ENCODE measurements at regions not wholly inside any gene's neighbourhood (a gene's known extent, or its start where the extent isn't known, plus 50 kb on each side); places are given as distances from the start of the nearest gene placed in this dataset.

DNA sequence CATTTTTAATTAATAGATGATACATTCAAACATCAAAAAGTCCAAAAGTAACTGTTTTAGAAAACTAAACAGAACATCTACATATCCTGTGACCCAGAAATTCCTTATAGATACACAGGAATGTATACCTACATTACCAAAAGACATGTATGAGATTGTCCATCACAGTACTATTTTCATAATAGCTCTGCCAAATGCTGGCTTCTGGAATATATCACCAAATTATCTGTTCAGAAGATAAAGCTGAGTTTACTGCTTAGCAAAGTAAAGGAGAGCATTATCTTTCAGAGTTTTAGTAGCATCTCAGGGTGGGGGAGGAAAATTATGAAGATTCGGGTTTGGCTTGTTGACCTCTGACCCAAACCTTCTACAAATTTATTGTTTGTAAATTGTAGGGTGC, 368.9 kb upstream of the SLC7A11 start:
- Mint-ChIP-seq H3K4me3 (no peak overlapping the region), H3K4me1 (no peaks in the 10 kb centered on the region), H3K9me3 (peaks cover 0 to 3% (median 0%) of the 10 kb centered on the region in 7 donors), H3K27me3 (ENCODE audit: low read depth in 3 of 3) (peaks cover 0 to 5% (median 0%) of the 10 kb centered on the region in 3 donors), H3K36me3 (no peaks in the 10 kb centered on the region), H3K27ac (no peak overlapping the region)
- TF ChIP-seq, protein P1, sequence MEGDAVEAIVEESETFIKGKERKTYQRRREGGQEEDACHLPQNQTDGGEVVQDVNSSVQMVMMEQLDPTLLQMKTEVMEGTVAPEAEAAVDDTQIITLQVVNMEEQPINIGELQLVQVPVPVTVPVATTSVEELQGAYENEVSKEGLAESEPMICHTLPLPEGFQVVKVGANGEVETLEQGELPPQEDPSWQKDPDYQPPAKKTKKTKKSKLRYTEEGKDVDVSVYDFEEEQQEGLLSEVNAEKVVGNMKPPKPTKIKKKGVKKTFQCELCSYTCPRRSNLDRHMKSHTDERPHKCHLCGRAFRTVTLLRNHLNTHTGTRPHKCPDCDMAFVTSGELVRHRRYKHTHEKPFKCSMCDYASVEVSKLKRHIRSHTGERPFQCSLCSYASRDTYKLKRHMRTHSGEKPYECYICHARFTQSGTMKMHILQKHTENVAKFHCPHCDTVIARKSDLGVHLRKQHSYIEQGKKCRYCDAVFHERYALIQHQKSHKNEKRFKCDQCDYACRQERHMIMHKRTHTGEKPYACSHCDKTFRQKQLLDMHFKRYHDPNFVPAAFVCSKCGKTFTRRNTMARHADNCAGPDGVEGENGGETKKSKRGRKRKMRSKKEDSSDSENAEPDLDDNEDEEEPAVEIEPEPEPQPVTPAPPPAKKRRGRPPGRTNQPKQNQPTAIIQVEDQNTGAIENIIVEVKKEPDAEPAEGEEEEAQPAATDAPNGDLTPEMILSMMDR (IDR thresholded peaks at IDR 0.05): no peak
- no peaks in the 10 kb centered on the region for H3K36me3 ChIP-seq (replicated peaks in 1 of 2; ENCODE audit: control insufficient read depth in 1 of 2, insufficient read depth in 2 of 2, low read length in 2 of 2)
- H3K79me2 ChIP-seq (ENCODE audit: insufficient read depth, low read length): no peaks in the 10 kb centered on the region
- WGBS (ENCODE audit: insufficient coverage): no CpG with 5 or more reads among the region's 1 CpG
- H3K9me3 ChIP-seq (replicated peaks in 1 of 2; ENCODE audit: control insufficient read depth in 1 of 2, insufficient read depth in 1 of 2, low read length in 2 of 2): no peaks in the 10 kb centered on the region
- no peaks in the 10 kb centered on the region for H3K27me3 ChIP-seq (ENCODE audit: control insufficient read depth in 2 of 2, insufficient read depth in 2 of 2, low read length in 2 of 2)
- no peak overlapping the region for H3K27ac ChIP-seq (ENCODE audit: low read depth in 1 of 2, low read length in 2 of 2)
- H3K4me2 ChIP-seq (replicated peaks; ENCODE audit: extremely low read depth, low read length, poor library complexity, severe bottlenecking): no peak overlapping the region
- no peaks in the 10 kb centered on the region for H4K20me1 ChIP-seq (ENCODE audit: insufficient read depth, low read length)
- H3K4me3 ChIP-seq (replicated peaks in 1 of 3; ENCODE audit: low read depth in 2 of 3, low read length in 3 of 3): no peak overlapping the region
- H3K9ac ChIP-seq (ENCODE audit: insufficient read depth, low read length, poor library complexity, severe bottlenecking): no peak overlapping the region
- H3K4me1 ChIP-seq (ENCODE audit: control insufficient read depth in 1 of 2, insufficient read depth in 2 of 2, low read length in 2 of 2): no peaks in the 10 kb centered on the region
- intact Hi-C loops (cut with micrococcal nuclease): no loop called here
- no peak for DNase-seq
- no peak overlapping the region for H2AFZ ChIP-seq (ENCODE audit: insufficient read depth, low read depth, low read length, poor library complexity, severe bottlenecking)

DNA sequence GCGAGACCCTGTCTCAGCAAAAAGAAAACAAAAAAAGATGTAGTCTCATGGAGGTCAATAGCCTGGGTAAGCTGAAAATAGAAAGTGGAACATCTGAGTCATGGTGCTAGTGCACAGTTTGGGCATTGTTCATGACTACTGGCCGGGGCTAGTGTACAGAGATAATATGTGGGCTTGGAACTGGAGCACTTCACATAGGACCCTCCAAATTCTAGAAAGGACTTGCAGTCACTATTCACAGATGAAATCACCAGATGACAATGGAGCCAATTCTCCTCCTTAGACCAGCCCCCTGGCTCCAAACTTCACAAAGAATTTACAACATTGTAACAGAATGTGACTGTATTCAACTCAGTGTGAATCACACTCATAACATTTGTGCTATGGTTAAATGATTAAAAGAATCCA, 367.8 kb upstream of the SLC7A11 start:
- no peak for DNase-seq
- no peak overlapping the region for H3K9ac ChIP-seq (ENCODE audit: insufficient read depth, low read length, poor library complexity, severe bottlenecking)
- H3K36me3 Mint-ChIP-seq: no peaks in the 10 kb centered on the region
- H3K4me2 ChIP-seq (replicated peaks; ENCODE audit: extremely low read depth, low read length, poor library complexity, severe bottlenecking): no peak overlapping the region
- TF ChIP-seq, protein P1 (IDR thresholded peaks at IDR 0.05): no peak
- no peaks in the 10 kb centered on the region for H3K79me2 ChIP-seq (ENCODE audit: insufficient read depth, low read length)
- H3K27me3 ChIP-seq (ENCODE audit: control insufficient read depth in 2 of 2, insufficient read depth in 2 of 2, low read length in 2 of 2): no peaks in the 10 kb centered on the region
- no peak overlapping the region for H3K4me3 Mint-ChIP-seq
- no peak overlapping the region for H3K27ac Mint-ChIP-seq
- H2AFZ ChIP-seq (ENCODE audit: insufficient read depth, low read depth, low read length, poor library complexity, severe bottlenecking): no peak overlapping the region
- no peaks in the 10 kb centered on the region for H4K20me1 ChIP-seq (ENCODE audit: insufficient read depth, low read length)
- H3K9me3 Mint-ChIP-seq: peaks cover 0 to 3% (median 0%) of the 10 kb centered on the region in 7 donors
- no peak overlapping the region for H3K27ac ChIP-seq (ENCODE audit: low read depth in 1 of 2, low read length in 2 of 2)
- H3K36me3 ChIP-seq (replicated peaks in 1 of 2; ENCODE audit: control insufficient read depth in 1 of 2, insufficient read depth in 2 of 2, low read length in 2 of 2): no peaks in the 10 kb centered on the region
- H3K4me3 ChIP-seq (replicated peaks in 1 of 3; ENCODE audit: low read depth in 2 of 3, low read length in 3 of 3): no peak overlapping the region
- WGBS (ENCODE audit: insufficient coverage): 57% methylated on average over 1 of the region's 2 CpGs
- no peaks in the 10 kb centered on the region for H3K9me3 ChIP-seq (replicated peaks in 1 of 2; ENCODE audit: control insufficient read depth in 1 of 2, insufficient read depth in 1 of 2, low read length in 2 of 2)
- H3K27me3 Mint-ChIP-seq (ENCODE audit: low read depth in 3 of 3): peaks cover 0 to 5% (median 0%) of the 10 kb centered on the region in 3 donors
- no peaks in the 10 kb centered on the region for H3K4me1 Mint-ChIP-seq
- no peaks in the 10 kb centered on the region for H3K4me1 ChIP-seq (ENCODE audit: control insufficient read depth in 1 of 2, insufficient read depth in 2 of 2, low read length in 2 of 2)
- intact Hi-C loops (cut with micrococcal nuclease): no loop called here

All from CD14-positive monocyte (primary cell).